ENCODE measurements at regions not wholly inside any gene's neighbourhood (a gene's known extent, or its start where the extent isn't known, plus 50 kb on each side); places are given as distances from the start of the nearest gene placed in this dataset.

- no peak overlapping the region for H4K5ac ChIP-seq (ENCODE audit: insufficient read length, low read depth, low read length)
- no peak overlapping the region for H3K9ac ChIP-seq (replicated peaks in 1 of 4; ENCODE audit: extremely low read depth in 1 of 4, low read depth in 3 of 4, low read length in 3 of 4)
- no peaks in the 10 kb centered on the region for H3K4me1 ChIP-seq (replicated peaks in 1 of 4; ENCODE audit: control insufficient read depth in 3 of 4, insufficient read depth in 4 of 4, low read length in 3 of 4)
- no peak overlapping the region for H3K4ac ChIP-seq (replicated peaks; ENCODE audit: insufficient read length, low read depth, low read length)
- H4K91ac ChIP-seq (replicated peaks; ENCODE audit: insufficient read length, low read length): no peak overlapping the region
- H3K36me3 ChIP-seq (ENCODE audit: control insufficient read depth in 2 of 4, insufficient read depth in 4 of 4, low read length in 3 of 4): no peaks in the 10 kb centered on the region
- TF ChIP-seq RNF2 (IDR thresholded peaks at IDR 0.05; ENCODE audit: borderline replicate concordance, low read depth, low read length, missing control alignments, poor library complexity, severe bottlenecking): no peak
- TF ChIP-seq CHD2 (IDR thresholded peaks at IDR 0.05; ENCODE audit: low read length): no peak
- FAIRE-seq: no peak
- POLR2A ChIA-PET (ENCODE audit: partially characterized antibody): interaction anchor here (0.6 kb wide), 1 partner anchor 48 kb away, joined by 3 read pairs; no protein-coding TSS in a partner anchor
- no peak overlapping the region for H2AK5ac ChIP-seq (ENCODE audit: low read depth, low read length)
- H3K23me2 ChIP-seq (ENCODE audit: low read depth, low read length): no peaks in the 10 kb centered on the region
- H3K9me3 ChIP-seq (ENCODE audit: insufficient read depth in 2 of 2, low read depth in 1 of 2, low read length in 1 of 2): no peaks in the 10 kb centered on the region
- DNase-seq (ENCODE audit: low read depth in 1 of 2, low spot score in 2 of 2): no peak
- no peak overlapping the region for H2AFZ ChIP-seq (ENCODE audit: low read length)
- H3K4me2 ChIP-seq (ENCODE audit: insufficient read depth in 1 of 2, low read depth in 2 of 2, low read length in 2 of 2): no peak overlapping the region
- H3K18ac ChIP-seq (ENCODE audit: extremely low read depth, low read length): no peak overlapping the region
- H3K79me2 ChIP-seq (ENCODE audit: control insufficient read depth in 1 of 2, insufficient read depth in 2 of 2, low read length in 2 of 2): no peaks in the 10 kb centered on the region
- H2BK20ac ChIP-seq (ENCODE audit: low read length): no peak overlapping the region
- H3K27ac ChIP-seq (ENCODE audit: low read depth, low read length): no peak overlapping the region
- no peak overlapping the region for H3K14ac ChIP-seq (ENCODE audit: insufficient read length)
- H2BK15ac ChIP-seq (ENCODE audit: low read length): no peak overlapping the region
- H3K27me3 ChIP-seq (replicated peaks in 1 of 4; ENCODE audit: control insufficient read depth in 3 of 4, extremely low read depth in 1 of 4, insufficient read depth in 3 of 4, low read length in 3 of 4): no peaks in the 10 kb centered on the region
- WGBS, 2 experiments (ENCODE audit: extremely low coverage in 1 of 2, insufficient coverage in 1 of 2, insufficient read length in 1 of 2, insufficient replicate concordance in 2 of 2, low coverage in 1 of 2, low lambda C conversion rate in 2 of 2, missing lambda C conversion rate in 1 of 2): 91% methylated on average over 2 of the region's 2 CpGs; no CpG with 5 or more reads in 1 of the 2 experiments
- no peak overlapping the region for H3K4me3 ChIP-seq (ENCODE audit: extremely low read depth in 1 of 4, insufficient read depth in 2 of 4, low read depth in 3 of 4, low read length in 4 of 4)
- CTCF ChIA-PET (ENCODE audit: partially characterized antibody): interaction anchor here (1.1 kb wide), 1 partner anchor 41 kb away, joined by 3 read pairs; no protein-coding TSS in a partner anchor
- H2BK5ac ChIP-seq (ENCODE audit: low read depth, low read length): no peak overlapping the region
- H3K79me1 ChIP-seq (ENCODE audit: low read depth, low read length): no peaks in the 10 kb centered on the region
- H2BK12ac ChIP-seq (ENCODE audit: low read depth, low read length): no peak overlapping the region
- H2BK120ac ChIP-seq (replicated peaks; ENCODE audit: low read depth, low read length): no peak overlapping the region
- no peak overlapping the region for H4K8ac ChIP-seq (ENCODE audit: extremely low read depth, insufficient read depth, low read length)
- no peak overlapping the region for H3K23ac ChIP-seq (ENCODE audit: insufficient read length)
- H3K56ac ChIP-seq (replicated peaks; ENCODE audit: insufficient read length, low read depth, low read length): no peak overlapping the region
- no peaks in the 10 kb centered on the region for H4K20me1 ChIP-seq (replicated peaks in 1 of 2; ENCODE audit: control insufficient read depth in 1 of 2, insufficient read depth in 2 of 2, low read length in 2 of 2)
Measured at GRCh38 chr20:40329321-40329720, 359.7 kb downstream of the MAFB start.
